H1 (cell line): ENCODE measurements at regions not wholly inside any gene's neighbourhood (a gene's known extent, or its start where the extent isn't known, plus 50 kb on each side); places are given as distances from the start of the nearest gene placed in this dataset.

Experiments used
- CTCF ChIA-PET: fragments of 300-600 bp; sonication (Branson Sonifier 250); formaldehyde crosslinking; loops from one replicate; lab custom pipeline; 2021; ENCODE audit not compliant: partially characterized antibody; lab: Charles Lee
- POLR2A ChIA-PET: fragments of 300-600 bp; sonication (Branson Sonifier 250); formaldehyde crosslinking; loops from one replicate; lab custom pipeline; 2021; ENCODE audit warnings: inconsistent platforms; ENCODE audit not compliant: partially characterized antibody; lab: Charles Lee
- DNase-seq, 2 experiments: peaks; one replicate each; pipeline versions ENCODE4 v3.0.0 to v3.0.0-alpha.2; 2010 to 2022; ENCODE audit warnings: low spot score in 2 of 2, low read depth in 1 of 2, mixed read lengths in 1 of 2
- FAIRE-seq: peaks from 2 replicates; lab custom pipeline; 2011; peaks lifted over from hg19 to GRCh38; lab: Jason Lieb, UNC
- H2AFZ ChIP-seq: 2 replicates; pipeline ENCODE4 v1.8.1; 2012; ENCODE audit warnings: low read length, inconsistent platforms
- H2AK5ac ChIP-seq: 2 replicates; pipeline ENCODE4 v1.6.1; 2013; ENCODE audit warnings: low read depth, low read length
- H2BK120ac ChIP-seq: replicated peaks from 2 replicates; pipeline ENCODE3; 2013; ENCODE audit warnings: low read depth, low read length, inconsistent platforms
- H2BK12ac ChIP-seq: 2 replicates; pipeline ENCODE4 v1.6.1; 2013; ENCODE audit warnings: low read depth, low read length
- H2BK15ac ChIP-seq: 2 replicates; pipeline ENCODE4 v1.6.1; 2013; ENCODE audit warnings: low read length
- H2BK20ac ChIP-seq: 2 replicates; pipeline ENCODE4 v1.6.1; 2013; ENCODE audit warnings: low read length
- H2BK5ac ChIP-seq: 2 replicates; pipeline ENCODE4 v1.6.1; 2013; ENCODE audit warnings: low read depth, low read length
- H3K14ac ChIP-seq: 2 replicates; pipeline ENCODE4 v1.6.1; 2013; ENCODE audit warnings: inconsistent platforms; ENCODE audit not compliant: insufficient read length
- H3K18ac ChIP-seq: 2 replicates; pipeline ENCODE4 v1.6.1; 2013; ENCODE audit warnings: low read length; ENCODE audit errors: extremely low read depth
- H3K23ac ChIP-seq: 2 replicates; pipeline ENCODE4 v1.6.1; 2013; ENCODE audit warnings: inconsistent platforms; ENCODE audit not compliant: insufficient read length
- H3K23me2 ChIP-seq: 2 replicates; pipeline ENCODE4 v1.6.1; 2013; ENCODE audit warnings: low read depth, low read length
- H3K27ac ChIP-seq: 2 replicates; pipeline ENCODE4 v1.6.1; 2011; ENCODE audit warnings: low read depth, low read length, inconsistent platforms
- H3K27me3 ChIP-seq, 4 experiments: replicated peaks in 1 of 4; 1 replicate in 1 of 4; 2 replicates in 3 of 4; pipeline versions ENCODE4 v1.6.1 to v1.8.1; 2011 to 2013; ENCODE audit warnings: low read length in 3 of 4, mild to moderate bottlenecking in 3 of 4, inconsistent platforms in 2 of 4, mixed read lengths in 2 of 4, moderate library complexity in 1 of 4; ENCODE audit not compliant: control insufficient read depth in 3 of 4, insufficient read depth in 3 of 4; ENCODE audit errors: extremely low read depth in 1 of 4
- H3K36me3 ChIP-seq, 4 experiments: 2 replicates each; pipeline versions ENCODE4 v1.6.1 to v1.8.1; 2011 to 2013; ENCODE audit warnings: mild to moderate bottlenecking in 4 of 4, low read length in 3 of 4, moderate library complexity in 2 of 4, control low read depth in 1 of 4, inconsistent platforms in 1 of 4; ENCODE audit not compliant: insufficient read depth in 4 of 4, control insufficient read depth in 2 of 4
- H3K4ac ChIP-seq: replicated peaks from 2 replicates; pipeline ENCODE3; 2013; ENCODE audit warnings: low read length, low read depth, mixed read lengths, inconsistent platforms; ENCODE audit not compliant: insufficient read length
- H3K4me1 ChIP-seq, 4 experiments: replicated peaks in 1 of 4; 1 replicate in 1 of 4; 2 replicates in 3 of 4; pipeline versions ENCODE4 v1.6.1 to v1.8.1; 2011 to 2013; ENCODE audit warnings: low read length in 3 of 4, inconsistent platforms in 2 of 4, mixed read lengths in 1 of 4; ENCODE audit not compliant: insufficient read depth in 4 of 4, control insufficient read depth in 3 of 4
- H3K4me2 ChIP-seq, 2 experiments: 2 replicates each; pipeline versions ENCODE4 v1.6.1 to v1.8.1; 2011 to 2013; ENCODE audit warnings: low read depth in 2 of 2, low read length in 2 of 2, control low read depth in 1 of 2, inconsistent platforms in 1 of 2, mild to moderate bottlenecking in 1 of 2; ENCODE audit not compliant: insufficient read depth in 1 of 2
- H3K4me3 ChIP-seq, 4 experiments: fragments of 200-600, 300-600 bp in 1 of 4; sonication (generic), shearing (Covaris generic), sonication (Bioruptor Twin) in 1 of 4; 2 replicates each; pipeline versions ENCODE4 v1.5.1 to v1.8.1; 2011 to 2016; ENCODE audit warnings: low read length in 4 of 4, low read depth in 3 of 4, control low read depth in 2 of 4, inconsistent platforms in 2 of 4, mild to moderate bottlenecking in 2 of 4, mixed read lengths in 1 of 4, moderate library complexity in 1 of 4; ENCODE audit not compliant: insufficient read depth in 2 of 4; ENCODE audit errors: extremely low read depth in 1 of 4
- H3K56ac ChIP-seq: replicated peaks from 2 replicates; pipeline ENCODE3; 2013; ENCODE audit warnings: low read depth, mild to moderate bottlenecking, mixed read lengths, low read length, inconsistent platforms; ENCODE audit not compliant: insufficient read length
- H3K79me1 ChIP-seq: 2 replicates; pipeline ENCODE4 v1.6.1; 2013; ENCODE audit warnings: low read depth, low read length, control low read depth
- H3K79me2 ChIP-seq, 2 experiments: 2 replicates each; pipeline versions ENCODE4 v1.6.1 to v1.8.1; 2012 to 2013; ENCODE audit warnings: low read length in 2 of 2, mild to moderate bottlenecking in 2 of 2, inconsistent platforms in 1 of 2; ENCODE audit not compliant: insufficient read depth in 2 of 2, control insufficient read depth in 1 of 2
- H3K9ac ChIP-seq, 4 experiments: replicated peaks in 1 of 4; 1 replicate in 1 of 4; 2 replicates in 3 of 4; pipeline versions ENCODE4 v1.6.1 to v1.8.1; 2011 to 2013; ENCODE audit warnings: low read depth in 3 of 4, low read length in 3 of 4, control low read depth in 2 of 4, mild to moderate bottlenecking in 2 of 4, moderate library complexity in 2 of 4, inconsistent platforms in 1 of 4; ENCODE audit errors: extremely low read depth in 1 of 4
- H3K9me3 ChIP-seq, 2 experiments: 2 replicates each; pipeline versions ENCODE4 v1.6.1 to v1.8.1; 2012 to 2013; ENCODE audit warnings: mild to moderate bottlenecking in 2 of 2, moderate library complexity in 2 of 2, control low read depth in 1 of 2, inconsistent platforms in 1 of 2, low read depth in 1 of 2, low read length in 1 of 2, mixed read lengths in 1 of 2; ENCODE audit not compliant: insufficient read depth in 2 of 2
- H4K20me1 ChIP-seq, 2 experiments: replicated peaks in 1 of 2; 2 replicates each; pipeline versions ENCODE3 to v1.8.1; 2011 to 2013; ENCODE audit warnings: inconsistent platforms in 2 of 2, low read length in 2 of 2, mild to moderate bottlenecking in 1 of 2; ENCODE audit not compliant: insufficient read depth in 2 of 2, control insufficient read depth in 1 of 2
- H4K5ac ChIP-seq: 2 replicates; pipeline ENCODE4 v1.6.1; 2013; ENCODE audit warnings: low read length, low read depth, mixed read lengths, inconsistent platforms; ENCODE audit not compliant: insufficient read length
- H4K8ac ChIP-seq: 2 replicates; pipeline ENCODE4 v1.8.0; 2013; ENCODE audit warnings: mild to moderate bottlenecking, moderate library complexity, low read length, inconsistent platforms; ENCODE audit not compliant: insufficient read depth; ENCODE audit errors: extremely low read depth
- H4K91ac ChIP-seq: replicated peaks from 2 replicates; pipeline ENCODE3; 2013; ENCODE audit warnings: low read length, mixed read lengths, inconsistent platforms; ENCODE audit not compliant: insufficient read length
- CHD2 ChIP-seq: IDR thresholded peaks from 2 replicates; pipeline ENCODE4 v1.6.1; 2012; ENCODE audit warnings: low read length, improper control_type of control experiment
- EP300 ChIP-seq, 2 experiments: IDR thresholded peaks; 1 replicate in 1 of 2; 2 replicates in 1 of 2; pipeline ENCODE4 v1.6.1; 2011 to 2012; ENCODE audit warnings: low read depth in 2 of 2, low read length in 2 of 2, mild to moderate bottlenecking in 2 of 2, borderline replicate concordance in 1 of 2, inconsistent platforms in 1 of 2, moderate library complexity in 1 of 2
- GABPA ChIP-seq: IDR thresholded peaks from 2 replicates; pipeline ENCODE4 v1.6.1; 2011; ENCODE audit warnings: mild to moderate bottlenecking, low read length, moderate library complexity, borderline replicate concordance; ENCODE audit not compliant: insufficient read depth
- JUND ChIP-seq: IDR thresholded peaks from 2 replicates; pipeline ENCODE4 v1.6.1; 2011; ENCODE audit warnings: mild to moderate bottlenecking, improper control_type of control experiment, low read length
- KDM1A ChIP-seq: fragments of 200-600, 300-600 bp; sonication (generic); IDR thresholded peaks from 2 replicates; pipeline ENCODE4 v1.7.1; 2016; ENCODE audit warnings: mild to moderate bottlenecking, low read length, borderline replicate concordance
- POLR2AphosphoS5 ChIP-seq: IDR thresholded peaks from 2 replicates; pipeline ENCODE4 v1.6.1; 2011; ENCODE audit warnings: low read depth, low read length
- RXRA ChIP-seq: IDR thresholded peaks from 2 replicates; pipeline ENCODE4 v1.6.1; 2011; ENCODE audit warnings: low read depth, mild to moderate bottlenecking, low read length, moderate library complexity; ENCODE audit not compliant: insufficient read depth
- SIN3A ChIP-seq, 2 experiments: IDR thresholded peaks in 1 of 2; conservative IDR thresholded peaks in 1 of 2; 2 replicates each; pipeline ENCODE4 v1.6.1; 2011 to 2012; ENCODE audit warnings: low read length in 2 of 2, improper control_type of control experiment in 1 of 2, low read depth in 1 of 2, mild to moderate bottlenecking in 1 of 2
- SP1 ChIP-seq: IDR thresholded peaks from 2 replicates; pipeline ENCODE4 v1.6.1; 2011; ENCODE audit warnings: low read depth, low read length
- SP4 ChIP-seq: IDR thresholded peaks from 2 replicates; pipeline ENCODE4 v1.6.1; 2012; ENCODE audit warnings: low read length, inconsistent platforms
- SUZ12 ChIP-seq: fragments of 200-600 bp; sonication (generic); IDR thresholded peaks from 2 replicates; pipeline ENCODE4 v1.6.1; 2012; ENCODE audit warnings: mild to moderate bottlenecking, inconsistent platforms, low read length, moderate library complexity, mixed read lengths
- TAF7 ChIP-seq: optimal IDR thresholded peaks from 2 replicates; pipeline ENCODE3; 2011; ENCODE audit warnings: low read depth, mild to moderate bottlenecking, inconsistent platforms, low read length, moderate library complexity, borderline replicate concordance
- WGBS, 2 experiments: shearing (Covaris generic) in 1 of 2; methylation state at CpG; one replicate each; pipeline versions ENCODE4 v1.1.6 to v1.1.7; 2013 to 2015; ENCODE audit warnings: low lambda C conversion rate in 2 of 2, mixed read lengths in 2 of 2, inconsistent platforms in 1 of 2, low coverage in 1 of 2, missing lambda C conversion rate in 1 of 2; ENCODE audit not compliant: insufficient replicate concordance in 2 of 2, insufficient coverage in 1 of 2, insufficient read length in 1 of 2; ENCODE audit errors: extremely low coverage in 1 of 2, missing lambda C conversion rate in 1 of 2; 5-methylcytosine and 5-hydroxymethylcytosine counted together
- TF ChIP-seq, protein P1 (sequence below): IDR thresholded peaks from 2 replicates; pipeline ENCODE4 v1.6.1; 2012; ENCODE audit warnings: low read length, inconsistent platforms

- Histone ChIP-seq H4K8ac (no peak overlapping the region), H2AFZ (no peak overlapping the region), H4K5ac (no peak overlapping the region), H3K4ac (no peak overlapping the region), H2BK15ac (no peak overlapping the region), H2BK12ac (no peak overlapping the region), H3K27ac (no peak overlapping the region), H3K9ac (no peak overlapping the region), H3K4me1 (peaks cover 0 to 4% (median 3%) of the 10 kb centered on the region in 4 experiments; a peak in 3 of 7 replicates), H3K79me2 (no peaks in the 10 kb centered on the region), H2BK5ac (no peak overlapping the region), H2AK5ac (no peak overlapping the region), H3K36me3 (no peaks in the 10 kb centered on the region), H3K23ac (no peak overlapping the region), H3K56ac (no peak overlapping the region), H3K14ac (no peak overlapping the region), H3K18ac (no peak overlapping the region), H4K20me1 (no peaks in the 10 kb centered on the region), H3K4me3 (no peak overlapping the region), H2BK120ac (no peak overlapping the region), H4K91ac (no peak overlapping the region), H3K79me1 (no peaks in the 10 kb centered on the region), H3K27me3 (no peaks in the 10 kb centered on the region), H3K4me2 (no peak overlapping the region), H3K9me3 (peaks cover 10 to 15% of the 10 kb centered on the region in 2 experiments; a peak in 3 of 4 replicates), H2BK20ac (no peak overlapping the region), H3K23me2 (no peaks in the 10 kb centered on the region)
- ChIA-PET POLR2A (no interaction called here), CTCF (interaction anchor here (1.6 kb wide), 1 partner anchor 85 kb away, joined by 3 read pairs; no protein-coding TSS in a partner anchor)
- DNase-seq = no peak
- no peak for FAIRE-seq
- 94% methylated on average over 1 of the region's 1 CpG; no CpG with 5 or more reads in 1 of the 2 experiments for WGBS, 2 experiments
- no peak for TF ChIP-seq SP4
- TF ChIP-seq, protein P1, sequence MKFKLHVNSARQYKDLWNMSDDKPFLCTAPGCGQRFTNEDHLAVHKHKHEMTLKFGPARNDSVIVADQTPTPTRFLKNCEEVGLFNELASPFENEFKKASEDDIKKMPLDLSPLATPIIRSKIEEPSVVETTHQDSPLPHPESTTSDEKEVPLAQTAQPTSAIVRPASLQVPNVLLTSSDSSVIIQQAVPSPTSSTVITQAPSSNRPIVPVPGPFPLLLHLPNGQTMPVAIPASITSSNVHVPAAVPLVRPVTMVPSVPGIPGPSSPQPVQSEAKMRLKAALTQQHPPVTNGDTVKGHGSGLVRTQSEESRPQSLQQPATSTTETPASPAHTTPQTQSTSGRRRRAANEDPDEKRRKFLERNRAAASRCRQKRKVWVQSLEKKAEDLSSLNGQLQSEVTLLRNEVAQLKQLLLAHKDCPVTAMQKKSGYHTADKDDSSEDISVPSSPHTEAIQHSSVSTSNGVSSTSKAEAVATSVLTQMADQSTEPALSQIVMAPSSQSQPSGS = no peak
- no peak for TF ChIP-seq KDM1A
- no peak for TF ChIP-seq GABPA
- no peak for TF ChIP-seq EP300 (IDR thresholded peaks at IDR 0.05; ENCODE audit: borderline replicate concordance in 1 of 2, low read depth in 2 of 2, low read length in 2 of 2)
- no peak for TF ChIP-seq SIN3A (conservative IDR thresholded peaks at IDR 0.05 in 1 of 2, IDR thresholded peaks at IDR 0.05 in 1 of 2; ENCODE audit: low read depth in 1 of 2, low read length in 2 of 2)
- no peak for TF ChIP-seq TAF7
- no peak for TF ChIP-seq SP1
- TF ChIP-seq SUZ12 = no peak
- TF ChIP-seq CHD2 = no peak
- TF ChIP-seq POLR2AphosphoS5 = no peak
- TF ChIP-seq JUND = no peak
- TF ChIP-seq RXRA = no peak
Observed at GRCh38 chr21:35423709-35424108, 374.6 kb upstream of the RUNX1 start.
